Astrocyte of the spinal cord (primary cell): ENCODE measurements at regions not wholly inside any gene's neighbourhood (a gene's known extent, or its start where the extent isn't known, plus 50 kb on each side); places are given as distances from the start of the nearest gene placed in this dataset.
"Not testable (repeated sequence)": the region's sequence is repeated elsewhere in the genome, so short reads cannot be mapped to it uniquely, and the experiment has no call there.

Experiments
- DNase-seq: peaks from one replicate; pipeline ENCODE4 v3.0.0; 2011; ENCODE audit warnings: low read depth, low spot score
- H3K4me3 ChIP-seq: 2 replicates; pipeline ENCODE4 v1.5.1; 2011; ENCODE audit warnings: low read depth, mild to moderate bottlenecking, low read length, moderate library complexity
- in situ Hi-C: cut with HindIII; loops from 2 replicates; pipeline ENCODE4 v1.10.0; 2017; ENCODE audit warnings: low sequenced_read_pairs
- TF ChIP-seq, protein P1 (sequence below): IDR thresholded peaks from 2 replicates; pipeline ENCODE4 v1.5.1; 2012; ENCODE audit warnings: low read depth, mild to moderate bottlenecking, low read length, inconsistent platforms

DNA sequence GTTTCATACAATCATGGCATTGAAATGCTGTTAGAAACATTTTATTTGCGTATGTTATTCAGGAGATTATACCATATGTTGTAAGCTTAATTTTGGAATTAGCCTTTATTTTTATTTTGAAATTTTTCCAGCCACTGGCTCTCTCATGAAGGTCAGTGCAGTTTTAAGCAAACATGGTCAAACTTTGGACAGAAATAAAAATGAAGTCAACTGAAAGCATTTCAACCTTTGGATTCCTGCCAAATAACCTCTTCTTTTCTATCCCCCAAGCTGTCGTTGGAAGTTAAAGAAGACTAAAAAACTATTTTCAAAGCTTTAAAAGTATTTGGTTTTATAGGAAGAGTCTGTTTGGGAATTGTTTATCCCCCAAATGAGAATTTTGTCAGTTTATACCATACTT, 846.6 kb downstream of the MCTP2 start:
- no peak overlapping the region for H3K4me3 ChIP-seq
- DNase-seq = peak; percentile 18
- in situ Hi-C loops = no loop called here
- TF ChIP-seq, protein P1, sequence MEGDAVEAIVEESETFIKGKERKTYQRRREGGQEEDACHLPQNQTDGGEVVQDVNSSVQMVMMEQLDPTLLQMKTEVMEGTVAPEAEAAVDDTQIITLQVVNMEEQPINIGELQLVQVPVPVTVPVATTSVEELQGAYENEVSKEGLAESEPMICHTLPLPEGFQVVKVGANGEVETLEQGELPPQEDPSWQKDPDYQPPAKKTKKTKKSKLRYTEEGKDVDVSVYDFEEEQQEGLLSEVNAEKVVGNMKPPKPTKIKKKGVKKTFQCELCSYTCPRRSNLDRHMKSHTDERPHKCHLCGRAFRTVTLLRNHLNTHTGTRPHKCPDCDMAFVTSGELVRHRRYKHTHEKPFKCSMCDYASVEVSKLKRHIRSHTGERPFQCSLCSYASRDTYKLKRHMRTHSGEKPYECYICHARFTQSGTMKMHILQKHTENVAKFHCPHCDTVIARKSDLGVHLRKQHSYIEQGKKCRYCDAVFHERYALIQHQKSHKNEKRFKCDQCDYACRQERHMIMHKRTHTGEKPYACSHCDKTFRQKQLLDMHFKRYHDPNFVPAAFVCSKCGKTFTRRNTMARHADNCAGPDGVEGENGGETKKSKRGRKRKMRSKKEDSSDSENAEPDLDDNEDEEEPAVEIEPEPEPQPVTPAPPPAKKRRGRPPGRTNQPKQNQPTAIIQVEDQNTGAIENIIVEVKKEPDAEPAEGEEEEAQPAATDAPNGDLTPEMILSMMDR = no peak

DNA sequence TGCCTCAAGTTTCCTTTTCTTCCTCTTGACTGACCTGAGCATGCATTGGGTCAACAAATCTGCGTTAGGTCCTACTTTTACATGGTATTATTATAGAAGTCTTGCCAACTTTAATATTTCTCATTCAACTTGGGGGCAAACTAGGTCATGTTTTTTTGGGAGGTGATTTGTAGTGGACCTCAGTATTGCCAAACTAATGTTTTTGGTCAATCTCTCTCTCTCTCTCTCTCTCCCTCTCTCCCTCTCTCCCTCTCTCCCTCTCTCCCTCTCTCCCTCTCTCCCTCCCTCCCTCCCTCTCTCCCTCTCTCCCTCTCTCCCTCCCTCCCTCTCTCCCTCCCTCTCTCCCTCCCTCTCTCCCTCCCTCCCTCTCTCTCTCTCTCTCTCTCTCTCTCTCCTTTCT, 848.9 kb downstream of the MCTP2 start:
- in situ Hi-C loops = not testable (repeated sequence)
- peak; percentile 10 for DNase-seq

DNA sequence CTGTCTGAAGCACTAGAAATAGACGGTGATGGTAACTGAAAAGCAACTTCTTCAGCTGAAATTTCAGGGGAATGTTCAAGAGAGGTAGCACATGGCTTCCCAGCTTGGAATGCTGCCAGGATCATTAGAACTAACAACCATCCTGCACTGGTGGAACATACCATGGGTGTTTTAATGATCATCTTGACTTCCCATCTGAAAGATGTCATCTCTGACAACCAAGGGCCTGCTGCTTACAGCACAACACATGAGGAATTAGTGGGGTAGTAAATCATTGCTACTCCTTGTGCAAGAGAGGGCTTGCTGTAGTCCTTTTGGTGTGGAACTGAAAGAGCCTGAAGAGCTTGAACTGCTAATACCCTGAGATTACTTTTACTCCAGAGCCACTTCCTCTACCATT, 853.7 kb downstream of the MCTP2 start:
- DNase-seq = no peak
- in situ Hi-C loops = no loop called here
- TF ChIP-seq, protein P1 = no peak
- H3K4me3 ChIP-seq = no peak overlapping the region

More for the DNA sequence above, 848.9 kb downstream of the MCTP2 start:
- not testable (repeated sequence) for H3K4me3 ChIP-seq

DNA sequence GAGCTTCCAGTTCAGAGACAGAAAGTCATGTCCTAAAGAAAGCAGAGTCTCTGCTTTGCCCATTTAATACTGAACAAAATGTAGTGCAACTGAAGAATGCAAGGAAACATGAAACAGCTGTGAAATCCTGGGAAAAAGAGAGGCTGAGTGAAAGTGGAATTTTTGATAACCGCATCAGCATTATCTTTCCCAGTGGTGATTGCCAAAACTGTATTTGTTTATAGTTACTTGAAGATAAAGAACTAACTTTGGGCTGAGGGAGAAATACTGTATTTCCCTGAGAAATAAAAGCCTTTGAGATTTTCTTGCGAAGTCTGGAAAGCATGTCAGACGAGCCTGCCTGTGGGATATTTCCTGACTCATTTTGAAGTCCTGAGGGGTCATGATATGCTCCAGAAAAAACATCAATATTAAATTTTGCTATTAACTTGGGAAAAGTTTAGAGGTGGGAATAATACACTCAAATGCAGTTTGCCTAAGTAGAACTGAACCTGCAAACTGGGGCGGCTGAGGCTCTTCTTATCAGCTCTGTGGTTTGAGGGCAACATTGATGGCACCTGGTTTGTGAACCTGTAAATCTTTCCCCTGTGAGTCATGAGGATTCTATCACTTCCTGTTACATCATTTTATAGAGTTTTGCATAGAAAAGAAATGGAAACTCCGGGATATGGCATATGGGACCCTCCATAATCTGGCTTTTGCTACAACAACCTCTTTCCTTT, 855.3 kb downstream of the MCTP2 start:
- H3K4me3 ChIP-seq = no peak overlapping the region
- TF ChIP-seq, protein P1 = no peak
- DNase-seq = peak; percentile 64
- in situ Hi-C loops = no loop called here

DNA sequence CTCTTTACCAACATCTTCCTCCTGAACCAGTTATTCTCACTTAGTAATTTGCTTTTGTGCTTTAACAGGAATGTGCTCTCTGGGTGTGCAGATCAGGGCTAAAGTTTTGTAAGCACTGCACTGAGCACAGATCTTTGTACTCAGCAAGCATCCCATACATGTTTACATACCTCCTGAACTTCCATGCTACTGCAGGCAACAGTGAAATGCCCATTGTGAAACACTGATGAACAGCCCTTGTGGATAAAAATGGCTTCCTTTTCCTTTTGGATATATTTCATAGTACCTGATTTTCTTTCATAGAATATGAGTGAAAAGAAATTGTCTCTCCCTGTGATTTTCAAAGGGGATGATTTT, 855.9 kb downstream of the MCTP2 start:
- TF ChIP-seq, protein P1 = no peak
- DNase-seq = peak; percentile 33
- H3K4me3 ChIP-seq = no peak overlapping the region
- in situ Hi-C loops = no loop called here

DNA sequence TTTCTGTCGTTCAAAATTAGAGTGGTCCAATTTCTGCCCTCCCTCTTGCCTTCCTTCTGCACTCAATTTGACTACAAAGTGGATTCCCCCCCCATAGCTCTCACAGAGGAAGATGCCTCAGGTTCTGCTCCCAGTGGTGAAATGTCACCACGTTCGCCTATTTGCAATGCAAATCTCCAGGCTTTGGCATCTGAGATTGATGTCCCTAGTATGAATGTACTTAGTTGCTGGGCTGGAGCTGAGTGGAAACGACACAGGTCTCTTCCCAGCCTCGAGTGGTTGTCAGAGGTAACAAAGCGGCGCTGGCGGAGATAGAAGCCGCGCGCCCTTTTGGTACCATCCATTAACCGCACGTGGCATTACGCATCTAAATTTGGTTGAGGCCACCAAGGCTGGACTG, 860.1 kb downstream of the MCTP2 start:
- TF ChIP-seq, protein P1 = no peak
- no peak overlapping the region for H3K4me3 ChIP-seq
- no peak for DNase-seq
- in situ Hi-C loops = no loop called here

DNA sequence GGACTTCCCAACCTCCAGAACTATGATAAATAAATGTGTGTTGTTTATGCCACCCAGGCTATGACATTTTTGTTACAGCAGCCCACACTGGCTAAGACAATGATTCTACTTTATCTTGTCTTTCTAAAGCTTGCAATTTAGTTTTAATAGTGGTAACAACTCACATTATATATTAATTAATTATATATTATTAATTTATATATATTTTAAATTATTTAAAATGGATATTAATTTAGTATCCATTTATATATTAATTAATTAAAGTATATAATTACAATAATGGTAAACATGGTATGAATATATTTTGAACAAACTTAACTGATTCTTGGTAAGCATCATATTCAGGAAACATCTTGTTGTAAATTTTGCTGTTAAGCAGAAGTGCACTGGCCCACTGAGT, 863.9 kb downstream of the MCTP2 start:
- TF ChIP-seq, protein P1 = no peak
- DNase-seq = no peak
- in situ Hi-C loops = no loop called here
- no peak overlapping the region for H3K4me3 ChIP-seq
